CD8-positive, alpha-beta memory T cell (primary cell): ENCODE measurements at regions not wholly inside any gene's neighbourhood (a gene's known extent, or its start where the extent isn't known, plus 50 kb on each side); places are given as distances from the start of the nearest gene placed in this dataset.

Source experiments
- CTCF ChIA-PET: fragments of 350-600 bp; sonication (Branson Sonifier 250); formaldehyde crosslinking; loops from one replicate; lab custom pipeline; 2021; ENCODE audit warnings: antibody characterized with exemption; lab: Charles Lee
- POLR2A ChIA-PET: fragments of 350-600 bp; sonication (Branson Sonifier 250); formaldehyde crosslinking; loops from one replicate; lab custom pipeline; 2021; ENCODE audit warnings: antibody characterized with exemption; lab: Charles Lee
- DNase-seq, 5 donors: peaks; one replicate each; pipeline versions ENCODE4 v3.0.0 to v3.0.0-alpha.2; 2020 to 2022; ENCODE audit warnings: mixed read lengths in 1 of 5
- H3K27ac ChIP-seq: one replicate; pipeline ENCODE4 v1.7.0; 2013; ENCODE audit warnings: low read depth, mild to moderate bottlenecking, low read length, moderate library complexity
- H3K27me3 ChIP-seq: 2 replicates; pipeline ENCODE4 v1.7.0; 2013; ENCODE audit warnings: low read length, mild to moderate bottlenecking; ENCODE audit not compliant: insufficient read depth, poor library complexity, severe bottlenecking
- H3K36me3 ChIP-seq: 2 replicates; pipeline ENCODE4 v1.7.0; 2013; ENCODE audit warnings: mild to moderate bottlenecking, low read length, moderate library complexity; ENCODE audit not compliant: insufficient read depth
- H3K4me1 ChIP-seq: 2 replicates; pipeline ENCODE4 v1.7.0; 2013; ENCODE audit warnings: mild to moderate bottlenecking, low read length, moderate library complexity; ENCODE audit not compliant: insufficient read depth
- H3K4me3 ChIP-seq: 2 replicates; pipeline ENCODE4 v1.7.0; 2013; ENCODE audit warnings: mild to moderate bottlenecking, low read length
- H3K9me3 ChIP-seq: 2 replicates; pipeline ENCODE4 v1.7.0; 2013; ENCODE audit warnings: mild to moderate bottlenecking, low read length
- H3K27ac Mint-ChIP-seq, 8 donors: one replicate each; pipeline ENCODE4 v1.8.0; 2020 to 2021; ENCODE audit warnings: mixed read lengths in 8 of 8, mild to moderate bottlenecking in 6 of 8, inconsistent platforms in 3 of 8, moderate library complexity in 3 of 8
- H3K27me3 Mint-ChIP-seq, 2 donors: one replicate each; pipeline ENCODE4 v1.8.0; 2020 to 2021; ENCODE audit warnings: mixed read lengths in 2 of 2, mild to moderate bottlenecking in 1 of 2, moderate library complexity in 1 of 2
- H3K36me3 Mint-ChIP-seq, 3 donors: one replicate each; pipeline ENCODE4 v1.8.0; 2020 to 2021; ENCODE audit warnings: mixed read lengths in 3 of 3, inconsistent platforms in 1 of 3, mild to moderate bottlenecking in 1 of 3
- H3K4me1 Mint-ChIP-seq, 3 donors: one replicate each; pipeline ENCODE4 v1.8.0; 2020 to 2021; ENCODE audit warnings: mixed read lengths in 3 of 3, inconsistent platforms in 1 of 3, mild to moderate bottlenecking in 1 of 3
- H3K4me3 Mint-ChIP-seq, 7 donors: one replicate each; pipeline ENCODE4 v1.8.0; 2020 to 2021; ENCODE audit warnings: mixed read lengths in 7 of 7, mild to moderate bottlenecking in 6 of 7, moderate library complexity in 4 of 7, inconsistent platforms in 2 of 7
- H3K9me3 Mint-ChIP-seq, 5 donors: one replicate each; pipeline ENCODE4 v1.8.0; 2020 to 2022; ENCODE audit warnings: mixed read lengths in 5 of 5, mild to moderate bottlenecking in 3 of 5, moderate library complexity in 2 of 5, inconsistent platforms in 1 of 5

DNA sequence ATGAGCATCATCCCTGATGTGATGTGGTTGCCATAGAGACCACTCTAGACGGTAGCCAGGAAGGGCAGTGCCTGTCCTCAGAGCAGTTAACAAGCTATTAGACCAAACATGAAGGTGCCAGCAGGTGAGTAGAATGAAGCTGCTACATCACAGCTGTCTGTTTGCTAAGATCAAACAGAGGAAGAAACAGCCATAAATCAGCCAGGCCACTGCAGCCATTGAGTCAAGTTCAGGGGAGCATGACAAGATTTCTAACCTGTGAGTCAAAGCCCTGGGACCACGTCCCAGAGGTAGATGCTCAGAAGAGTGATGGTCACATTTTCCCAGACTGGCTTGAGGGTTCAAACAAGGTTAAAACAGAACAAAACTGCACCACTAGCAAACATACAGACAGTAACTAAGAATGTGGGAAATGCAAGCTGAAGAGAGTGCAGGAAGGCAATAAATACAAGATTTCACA is 450.6 kb upstream of the DAB1 start:
- H3K4me3 Mint-ChIP-seq = no peak overlapping the region
- H3K27ac Mint-ChIP-seq = no peak overlapping the region
- CTCF ChIA-PET = no interaction called here
- Histone ChIP-seq H3K27ac (no peak overlapping the region), H3K27me3 (no peaks in the 10 kb centered on the region), H3K4me3 (no peak overlapping the region), H3K9me3 (no peaks in the 10 kb centered on the region), H3K36me3 (no peaks in the 10 kb centered on the region), H3K4me1 (no peaks in the 10 kb centered on the region)
- POLR2A ChIA-PET = no interaction called here
- no peaks in the 10 kb centered on the region for H3K27me3 Mint-ChIP-seq
- H3K4me1 Mint-ChIP-seq = no peaks in the 10 kb centered on the region
- no peak for DNase-seq
- H3K36me3 Mint-ChIP-seq = no peaks in the 10 kb centered on the region
- H3K9me3 Mint-ChIP-seq = no peaks in the 10 kb centered on the region

DNA sequence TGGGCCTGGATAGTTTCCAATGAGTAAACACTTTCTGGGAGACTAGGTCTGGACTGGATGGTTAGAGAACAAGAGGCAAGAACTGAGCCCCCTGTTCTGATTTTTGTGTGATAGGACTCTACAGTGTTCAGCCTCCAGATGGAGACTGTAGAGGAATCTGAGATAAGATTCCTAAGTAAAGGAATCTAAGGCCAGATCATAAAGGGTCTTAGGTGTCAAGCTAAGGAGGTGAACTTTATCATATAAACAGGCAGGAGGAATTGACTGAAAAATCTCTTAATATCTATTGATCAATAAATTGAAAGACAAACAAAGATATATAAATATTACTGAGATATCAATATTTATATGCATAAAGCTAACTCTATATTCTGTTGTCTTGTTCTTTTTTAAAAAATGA is 449.1 kb upstream of the DAB1 start:
- DNase-seq = no peak
- no peaks in the 10 kb centered on the region for H3K4me1 ChIP-seq
- Mint-ChIP-seq H3K4me1 (no peaks in the 10 kb centered on the region), H3K4me3 (no peak overlapping the region), H3K27me3 (no peaks in the 10 kb centered on the region), H3K27ac (no peak overlapping the region), H3K9me3 (no peaks in the 10 kb centered on the region), H3K36me3 (no peaks in the 10 kb centered on the region)
- POLR2A ChIA-PET = no interaction called here
- no peak overlapping the region for H3K4me3 ChIP-seq
- no peaks in the 10 kb centered on the region for H3K27me3 ChIP-seq
- H3K36me3 ChIP-seq = no peaks in the 10 kb centered on the region
- no peak overlapping the region for H3K27ac ChIP-seq
- H3K9me3 ChIP-seq = no peaks in the 10 kb centered on the region
- CTCF ChIA-PET = no interaction called here

DNA sequence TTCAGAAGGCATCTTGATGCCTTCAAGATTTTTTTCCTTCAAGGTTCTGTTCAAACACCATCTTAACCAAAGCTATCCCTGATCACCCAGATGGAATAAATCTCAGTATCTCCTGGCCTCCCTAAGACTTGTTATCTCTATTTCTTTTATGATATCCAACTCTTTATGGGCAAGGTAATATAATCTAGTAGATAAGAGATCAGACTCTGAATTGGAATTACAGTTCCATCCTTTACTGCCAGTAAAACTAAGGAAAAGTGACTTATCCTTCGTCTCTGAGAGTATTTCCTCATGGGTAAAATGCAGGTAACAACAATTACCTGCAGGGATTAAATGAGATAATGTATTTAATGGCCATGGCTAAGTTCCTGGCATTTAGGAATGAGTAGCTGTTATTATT is 445.0 kb upstream of the DAB1 start:
- Mint-ChIP-seq H3K4me3 (no peak overlapping the region), H3K36me3 (no peaks in the 10 kb centered on the region), H3K4me1 (no peaks in the 10 kb centered on the region), H3K27ac (no peak overlapping the region), H3K27me3 (peaks cover 0 to 1% of the 10 kb centered on the region in 2 donors), H3K9me3 (no peaks in the 10 kb centered on the region)
- CTCF ChIA-PET = no interaction called here
- Histone ChIP-seq H3K4me1 (no peaks in the 10 kb centered on the region), H3K9me3 (no peaks in the 10 kb centered on the region), H3K4me3 (no peak overlapping the region), H3K27me3 (no peaks in the 10 kb centered on the region), H3K36me3 (no peaks in the 10 kb centered on the region), H3K27ac (no peak overlapping the region)
- POLR2A ChIA-PET = no interaction called here
- DNase-seq = no peak

DNA sequence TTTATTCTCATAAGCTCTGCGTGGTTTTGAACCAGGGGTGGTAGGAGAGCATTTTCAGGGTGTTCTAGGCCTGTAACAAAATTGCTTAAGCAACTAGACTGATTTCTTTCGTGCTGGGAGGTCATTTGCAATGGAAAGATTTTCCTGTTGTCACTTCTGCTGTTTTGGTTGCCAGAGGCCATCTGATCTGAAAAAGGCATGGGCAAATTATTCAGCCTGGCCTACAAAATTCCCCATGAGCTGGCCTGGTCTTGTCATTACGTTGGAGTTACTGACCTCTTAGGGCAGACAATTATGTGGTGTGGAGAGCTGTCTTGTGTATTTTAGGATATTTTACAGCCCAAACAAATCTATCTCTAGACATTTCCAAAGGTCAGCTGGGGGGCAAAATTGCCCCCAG is 444.4 kb upstream of the DAB1 start:
- no peaks in the 10 kb centered on the region for H3K36me3 ChIP-seq
- H3K27ac ChIP-seq = no peak overlapping the region
- Mint-ChIP-seq H3K36me3 (no peaks in the 10 kb centered on the region), H3K4me1 (no peaks in the 10 kb centered on the region), H3K9me3 (no peaks in the 10 kb centered on the region), H3K27ac (no peak overlapping the region), H3K27me3 (peaks cover 0 to 1% of the 10 kb centered on the region in 2 donors), H3K4me3 (no peak overlapping the region)
- no peak overlapping the region for H3K4me3 ChIP-seq
- DNase-seq = no peak
- H3K4me1 ChIP-seq = no peaks in the 10 kb centered on the region
- ChIA-PET POLR2A (no interaction called here), CTCF (no interaction called here)
- no peaks in the 10 kb centered on the region for H3K9me3 ChIP-seq
- H3K27me3 ChIP-seq = no peaks in the 10 kb centered on the region

DNA sequence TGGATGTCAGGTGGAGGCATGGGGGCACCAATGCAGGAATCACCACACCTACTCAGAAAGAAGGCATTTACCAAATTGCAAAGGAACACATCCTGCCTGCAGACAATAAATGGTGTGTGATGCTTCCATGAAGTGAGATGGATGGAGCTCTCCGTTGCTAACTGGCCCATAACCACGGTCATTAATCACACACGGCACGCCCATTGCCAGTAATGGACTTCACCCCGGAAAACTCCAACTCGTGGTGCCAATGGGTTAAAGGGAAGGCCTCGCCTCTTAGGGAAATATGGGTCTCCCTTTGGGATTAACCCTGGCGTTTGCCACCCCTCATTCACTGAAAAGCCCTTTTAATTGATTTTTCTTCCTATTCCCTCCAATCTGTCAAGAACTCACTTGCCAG is 443.1 kb upstream of the DAB1 start:
- Mint-ChIP-seq H3K27ac (no peak overlapping the region), H3K36me3 (no peaks in the 10 kb centered on the region), H3K27me3 (peaks cover 0 to 1% of the 10 kb centered on the region in 2 donors), H3K4me1 (no peaks in the 10 kb centered on the region), H3K9me3 (no peaks in the 10 kb centered on the region), H3K4me3 (no peak overlapping the region)
- no peaks in the 10 kb centered on the region for H3K27me3 ChIP-seq
- H3K36me3 ChIP-seq = no peaks in the 10 kb centered on the region
- ChIA-PET POLR2A (no interaction called here), CTCF (no interaction called here)
- no peak for DNase-seq
- no peaks in the 10 kb centered on the region for H3K9me3 ChIP-seq
- no peak overlapping the region for H3K27ac ChIP-seq
- no peaks in the 10 kb centered on the region for H3K4me1 ChIP-seq
- no peak overlapping the region for H3K4me3 ChIP-seq

DNA sequence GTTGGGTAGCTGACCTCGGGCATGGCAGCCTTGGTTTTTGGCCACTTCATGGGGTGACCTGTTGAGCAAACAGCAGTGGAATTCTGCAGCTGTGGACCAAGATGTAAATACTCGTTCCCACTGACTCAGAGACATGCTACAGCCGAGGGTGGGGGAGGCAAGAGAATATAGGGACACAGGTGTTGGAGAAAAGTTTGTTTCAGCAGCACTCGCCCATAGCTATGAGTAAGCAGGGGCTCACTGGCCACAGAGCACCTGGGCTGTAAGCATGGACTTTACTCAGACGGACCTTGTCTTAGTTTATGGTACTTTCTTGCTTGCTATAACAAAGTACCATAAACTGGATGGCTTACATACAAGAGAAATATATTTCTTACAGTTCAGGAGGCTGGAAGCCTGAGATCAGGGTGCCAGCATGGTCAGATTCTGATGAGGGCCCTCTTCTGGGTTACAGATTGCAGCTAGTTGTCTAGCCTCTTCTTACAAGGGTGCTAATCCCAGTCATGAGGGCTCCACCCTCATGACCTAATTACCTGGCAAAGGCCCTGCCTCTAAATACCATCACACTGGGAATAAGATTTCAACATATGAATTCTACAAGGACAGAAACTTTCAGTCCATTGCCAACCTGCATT is 437.2 kb upstream of the DAB1 start:
- no peaks in the 10 kb centered on the region for H3K9me3 Mint-ChIP-seq
- POLR2A ChIA-PET = no interaction called here
- H3K27me3 Mint-ChIP-seq = peaks cover 0 to 1% of the 10 kb centered on the region in 2 donors
- H3K27ac ChIP-seq = no peak overlapping the region
- no peaks in the 10 kb centered on the region for H3K4me1 ChIP-seq
- no peaks in the 10 kb centered on the region for H3K36me3 ChIP-seq
- CTCF ChIA-PET = no interaction called here
- no peaks in the 10 kb centered on the region for H3K4me1 Mint-ChIP-seq
- no peaks in the 10 kb centered on the region for H3K27me3 ChIP-seq
- H3K4me3 ChIP-seq = no peak overlapping the region
- no peak overlapping the region for H3K27ac Mint-ChIP-seq
- no peak overlapping the region for H3K4me3 Mint-ChIP-seq
- no peak for DNase-seq
- H3K36me3 Mint-ChIP-seq = no peaks in the 10 kb centered on the region
- H3K9me3 ChIP-seq = no peaks in the 10 kb centered on the region

DNA sequence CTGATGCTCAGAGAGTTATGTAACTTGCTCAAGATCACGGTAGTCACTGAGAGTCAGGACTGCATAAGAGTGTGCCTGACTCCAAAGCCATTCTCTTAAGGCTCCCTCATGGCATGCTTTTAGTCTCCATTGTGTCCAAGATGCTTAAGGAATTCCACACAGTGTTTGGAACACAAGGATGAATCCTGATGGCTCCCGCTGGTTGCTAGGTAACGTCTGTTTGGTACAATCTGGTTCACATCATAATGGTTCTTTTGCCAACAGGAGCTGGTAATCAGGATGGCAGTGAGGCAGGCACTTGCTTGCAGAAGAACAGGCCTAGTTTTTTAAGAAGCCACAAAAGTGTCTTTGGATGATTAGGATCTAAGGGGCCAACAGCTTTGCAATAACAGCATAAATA is 436.5 kb upstream of the DAB1 start:
- Histone ChIP-seq H3K9me3 (no peaks in the 10 kb centered on the region), H3K36me3 (no peaks in the 10 kb centered on the region), H3K4me1 (no peaks in the 10 kb centered on the region), H3K4me3 (no peak overlapping the region), H3K27me3 (no peaks in the 10 kb centered on the region), H3K27ac (no peak overlapping the region)
- DNase-seq = no peak
- no peaks in the 10 kb centered on the region for H3K9me3 Mint-ChIP-seq
- CTCF ChIA-PET = no interaction called here
- no peaks in the 10 kb centered on the region for H3K4me1 Mint-ChIP-seq
- POLR2A ChIA-PET = no interaction called here
- no peak overlapping the region for H3K27ac Mint-ChIP-seq
- no peaks in the 10 kb centered on the region for H3K36me3 Mint-ChIP-seq
- no peaks in the 10 kb centered on the region for H3K27me3 Mint-ChIP-seq
- H3K4me3 Mint-ChIP-seq = no peak overlapping the region

DNA sequence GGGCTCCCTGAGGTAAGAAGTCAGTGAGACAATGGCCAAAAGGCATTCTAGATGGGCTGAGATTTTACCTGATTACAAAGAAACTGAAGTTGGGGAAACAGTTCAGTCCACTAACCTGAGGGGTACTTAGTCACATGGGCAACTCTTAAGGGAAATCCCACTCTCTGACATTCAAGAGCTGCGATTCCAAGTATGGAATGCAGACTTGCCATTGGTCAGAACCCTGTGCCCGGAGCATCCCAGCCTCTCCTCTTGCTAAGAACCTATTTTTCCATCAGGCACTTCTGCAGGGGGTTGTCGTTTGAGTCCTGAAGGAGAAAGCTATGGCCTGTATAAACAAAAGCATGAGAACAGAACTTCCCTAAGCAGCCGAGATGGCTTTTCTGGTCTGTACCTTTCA is 434.9 kb upstream of the DAB1 start:
- Mint-ChIP-seq H3K27me3 (no peaks in the 10 kb centered on the region), H3K36me3 (no peaks in the 10 kb centered on the region)

DNA sequence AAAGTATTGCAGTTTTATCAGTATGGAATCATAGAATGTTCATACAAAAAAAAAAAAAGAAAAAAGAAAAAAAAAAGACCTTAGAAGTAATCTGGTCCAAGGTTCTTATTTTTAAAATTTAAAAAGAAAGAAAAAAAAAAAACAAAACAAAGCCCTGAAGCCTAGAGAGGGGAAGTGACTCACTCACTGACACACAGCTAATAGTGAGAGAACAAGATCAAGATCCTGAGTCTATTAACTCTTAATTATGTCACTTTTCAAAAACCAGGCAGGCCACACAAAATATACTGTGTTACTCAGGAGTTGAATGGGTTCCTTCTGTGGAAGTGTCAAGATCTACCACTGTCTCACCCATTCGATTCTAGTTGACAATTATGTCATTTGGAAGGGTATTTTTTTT is 433.9 kb upstream of the DAB1 start:
- Mint-ChIP-seq H3K36me3 (no peaks in the 10 kb centered on the region), H3K27ac (no peak overlapping the region), H3K9me3 (no peaks in the 10 kb centered on the region), H3K4me3 (no peak overlapping the region), H3K4me1 (no peaks in the 10 kb centered on the region), H3K27me3 (no peaks in the 10 kb centered on the region)
- no peak for DNase-seq
- Histone ChIP-seq H3K4me1 (no peaks in the 10 kb centered on the region), H3K27me3 (no peaks in the 10 kb centered on the region), H3K36me3 (no peaks in the 10 kb centered on the region), H3K27ac (no peak overlapping the region), H3K9me3 (no peaks in the 10 kb centered on the region), H3K4me3 (no peak overlapping the region)
- ChIA-PET CTCF (no interaction called here), POLR2A (no interaction called here)

More for the DNA sequence above, 434.9 kb upstream of the DAB1 start:
- Histone ChIP-seq H3K4me1 (no peaks in the 10 kb centered on the region), H3K27ac (no peak overlapping the region), H3K9me3 (no peaks in the 10 kb centered on the region), H3K36me3 (no peaks in the 10 kb centered on the region), H3K4me3 (no peak overlapping the region), H3K27me3 (no peaks in the 10 kb centered on the region)
- ChIA-PET CTCF (no interaction called here), POLR2A (no interaction called here)
- H3K27ac Mint-ChIP-seq = no peak overlapping the region
- no peaks in the 10 kb centered on the region for H3K4me1 Mint-ChIP-seq
- DNase-seq = no peak
- no peaks in the 10 kb centered on the region for H3K9me3 Mint-ChIP-seq
- H3K4me3 Mint-ChIP-seq = no peak overlapping the region
